Progenitor cell of endocrine pancreas (in vitro differentiated cells): ENCODE measurements at regions not wholly inside any gene's neighbourhood (a gene's known extent, or its start where the extent isn't known, plus 50 kb on each side); places are given as distances from the start of the nearest gene placed in this dataset.

ENCODE experiments used
- DNase-seq: peaks from one replicate; pipeline ENCODE4 v3.0.0; 2021; ENCODE audit warnings: low spot score; ENCODE audit not compliant: unreplicated experiment
- H3K27ac Mint-ChIP-seq: 2 replicates; pipeline ENCODE4 v1.8.0; 2021; ENCODE audit warnings: mild to moderate bottlenecking, moderate library complexity, mixed read lengths
- H3K27me3 Mint-ChIP-seq: 2 replicates; pipeline ENCODE4 v1.8.0; 2021; ENCODE audit warnings: mixed read lengths
- H3K36me3 Mint-ChIP-seq: 2 replicates; pipeline ENCODE4 v1.8.0; 2022; ENCODE audit warnings: mixed read lengths; ENCODE audit not compliant: insufficient read depth
- H3K4me1 Mint-ChIP-seq: 2 replicates; pipeline ENCODE4 v1.8.0; 2021; ENCODE audit warnings: low read depth, mixed read lengths
- H3K4me3 Mint-ChIP-seq: 2 replicates; pipeline ENCODE4 v1.8.0; 2021; ENCODE audit warnings: low read depth, mild to moderate bottlenecking, moderate library complexity, mixed read lengths
- H3K9me3 Mint-ChIP-seq: 2 replicates; pipeline ENCODE4 v1.8.0; 2021; ENCODE audit warnings: low read depth, mixed read lengths
- CTCF ChIP-seq: fragments of 200-600 bp; sonication (generic); IDR thresholded peaks from one replicate; pipeline ENCODE4 v1.5.0; 2021; ENCODE audit warnings: antibody characterized with exemption, mild to moderate bottlenecking; ENCODE audit not compliant: unreplicated experiment

DNA sequence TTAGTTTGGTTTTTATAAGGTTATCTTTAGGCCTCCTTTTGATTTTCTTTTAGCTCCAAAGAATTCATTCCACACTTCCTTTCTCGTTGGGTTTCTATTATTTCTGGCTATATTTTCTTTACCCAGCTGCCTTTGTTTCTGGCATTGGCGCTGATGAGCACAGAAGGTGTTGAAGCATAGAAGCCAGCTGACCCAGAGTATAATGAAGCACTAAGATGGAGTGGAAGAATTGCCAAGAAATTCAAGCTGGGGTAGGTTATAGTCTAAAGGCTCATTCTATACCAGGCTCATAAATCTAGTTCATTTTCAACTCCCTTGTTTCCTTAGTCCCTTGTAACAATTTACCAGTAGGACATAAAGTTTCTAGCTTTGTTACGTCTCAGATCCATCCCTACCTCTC lies 169.5 kb downstream of the HRH4 start:
- Mint-ChIP-seq H3K9me3 (no peaks in the 10 kb centered on the region), H3K27ac (no peak overlapping the region), H3K36me3 (no peaks in the 10 kb centered on the region), H3K4me3 (no peak overlapping the region), H3K27me3 (peaks cover 10% of the 10 kb centered on the region), H3K4me1 (no peaks in the 10 kb centered on the region)
- no peak for DNase-seq
- no peak for TF ChIP-seq CTCF

- H3K36me3 Mint-ChIP-seq, result no peaks in the 10 kb centered on the region
- H3K27me3 Mint-ChIP-seq, result peaks cover 10% of the 10 kb centered on the region
- no peaks in the 10 kb centered on the region for H3K9me3 Mint-ChIP-seq
- no peak overlapping the region for H3K27ac Mint-ChIP-seq
- no peak for TF ChIP-seq CTCF
- no peaks in the 10 kb centered on the region for H3K4me1 Mint-ChIP-seq
- DNase-seq, result no peak
- H3K4me3 Mint-ChIP-seq, result no peak overlapping the region
Observed at GRCh38 chr18:24630346-24630880, 170.0 kb downstream of the HRH4 start.

DNA sequence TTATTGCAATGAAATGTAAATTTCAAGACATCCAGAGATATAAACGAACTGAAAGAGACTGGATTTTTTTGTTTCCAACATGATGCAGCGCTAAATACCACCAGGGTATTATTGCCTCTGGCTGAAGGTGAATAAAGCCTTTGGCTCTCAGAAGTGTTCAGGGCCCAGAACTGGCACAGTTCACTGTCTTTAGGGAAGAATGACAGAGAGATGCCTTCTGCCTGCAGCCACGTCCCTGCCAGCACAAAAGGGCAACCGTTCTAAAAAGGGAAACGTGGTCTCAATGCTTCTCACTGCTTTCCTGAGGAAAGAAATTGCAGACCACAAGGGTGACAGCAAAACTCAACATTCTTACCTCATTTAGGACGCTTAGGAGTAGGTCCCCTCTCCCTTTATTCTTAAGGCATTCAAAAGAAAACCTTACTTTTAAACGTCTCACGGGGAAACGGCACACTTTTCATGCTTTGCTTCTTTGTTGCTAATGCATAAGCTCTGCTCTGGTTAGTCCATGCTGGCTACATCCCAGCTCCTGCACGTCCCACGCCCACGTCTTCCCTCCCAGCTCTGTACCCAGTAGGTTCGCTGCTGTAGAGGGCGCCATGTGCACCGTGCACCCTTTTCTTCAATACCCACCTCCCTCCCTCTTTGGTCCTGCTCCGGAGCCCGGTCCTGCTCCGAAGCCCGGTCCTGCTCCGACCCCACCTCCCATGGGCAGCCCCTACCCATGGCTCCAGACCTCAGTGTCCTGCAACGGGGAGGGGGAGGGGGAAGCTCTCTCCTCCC lies 171.0 kb downstream of the HRH4 start:
- H3K9me3 Mint-ChIP-seq, result no peaks in the 10 kb centered on the region
- TF ChIP-seq CTCF, result no peak
- no peak overlapping the region for H3K4me3 Mint-ChIP-seq
- H3K27ac Mint-ChIP-seq, result no peak overlapping the region
- no peaks in the 10 kb centered on the region for H3K36me3 Mint-ChIP-seq
- no peak for DNase-seq
- no peaks in the 10 kb centered on the region for H3K4me1 Mint-ChIP-seq
- H3K27me3 Mint-ChIP-seq, result peaks cover 10% of the 10 kb centered on the region

- TF ChIP-seq CTCF, result no peak
- no peaks in the 10 kb centered on the region for H3K9me3 Mint-ChIP-seq
- no peak overlapping the region for H3K27ac Mint-ChIP-seq
- peaks cover 10% of the 10 kb centered on the region for H3K27me3 Mint-ChIP-seq
- H3K4me1 Mint-ChIP-seq, result no peaks in the 10 kb centered on the region
- H3K36me3 Mint-ChIP-seq, result no peaks in the 10 kb centered on the region
- no peak overlapping the region for H3K4me3 Mint-ChIP-seq
- no peak for DNase-seq
Observed at GRCh38 chr18:24632158-24632988, 171.9 kb downstream of the HRH4 start.

DNA sequence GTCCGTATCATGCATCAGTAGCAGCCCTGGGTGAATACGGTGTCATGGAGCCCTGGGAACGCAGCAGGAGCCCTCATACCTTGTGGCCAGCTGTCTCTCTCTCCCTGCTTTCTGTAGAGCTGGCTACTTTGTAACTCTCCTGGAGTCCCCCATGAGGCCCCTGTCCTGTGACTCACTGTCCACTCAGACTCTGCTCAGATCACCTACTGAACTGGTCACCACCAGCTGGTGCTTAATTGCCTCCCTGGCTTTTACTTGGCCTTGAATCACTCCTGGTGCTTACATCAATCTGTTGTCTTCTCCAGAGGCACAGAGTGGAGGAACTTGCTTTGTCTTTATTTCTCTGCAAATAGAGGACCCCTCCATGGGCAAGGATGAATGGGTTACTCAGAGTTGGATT lies 172.7 kb downstream of the HRH4 start:
- H3K27ac Mint-ChIP-seq, result no peak overlapping the region
- no peak for TF ChIP-seq CTCF
- peaks cover 10% of the 10 kb centered on the region for H3K27me3 Mint-ChIP-seq
- no peaks in the 10 kb centered on the region for H3K9me3 Mint-ChIP-seq
- H3K4me1 Mint-ChIP-seq, result no peaks in the 10 kb centered on the region
- no peak overlapping the region for H3K4me3 Mint-ChIP-seq
- DNase-seq, result no peak
- no peaks in the 10 kb centered on the region for H3K36me3 Mint-ChIP-seq
